ENCODE measurements at regions not wholly inside any gene's neighbourhood (a gene's known extent, or its start where the extent isn't known, plus 50 kb on each side); places are given as distances from the start of the nearest gene placed in this dataset.

DNA sequence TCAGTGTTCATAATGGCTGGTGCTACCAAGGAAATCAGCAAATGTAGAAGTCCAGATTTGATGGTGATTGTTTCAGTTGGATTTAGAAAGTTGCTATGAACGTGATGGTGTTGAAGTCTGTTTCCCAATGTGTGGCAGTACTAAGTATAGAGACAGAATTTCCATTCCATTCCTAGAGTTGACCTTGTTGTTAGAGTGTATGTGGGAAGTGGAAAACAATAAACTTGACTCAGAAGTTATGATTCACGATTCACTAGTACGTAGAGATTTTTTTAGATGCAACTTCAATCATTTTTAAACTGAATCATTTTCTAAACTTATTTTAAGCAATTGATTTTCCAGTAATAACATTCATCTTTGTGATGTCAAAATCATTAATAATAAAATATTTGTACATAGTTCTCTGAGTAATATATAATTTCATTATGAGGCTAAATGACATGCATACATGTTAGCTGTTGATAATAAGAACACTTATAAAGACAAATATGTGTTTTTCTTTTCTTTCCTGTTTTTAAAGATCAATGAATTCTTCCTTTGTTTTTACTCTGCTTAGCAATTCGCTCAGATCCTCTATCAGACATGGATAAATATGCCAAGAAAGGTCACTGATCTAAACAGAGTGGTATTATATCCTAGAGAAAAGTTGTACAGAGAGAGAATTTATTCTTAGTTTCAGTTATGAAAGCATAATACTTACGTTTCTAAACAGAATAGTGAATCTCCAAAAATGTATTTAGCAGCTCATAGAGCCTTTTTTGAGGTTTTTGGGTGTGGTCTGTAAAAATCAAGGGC, 108.8 kb upstream of the GPR149 start:
- TF ChIP-seq, protein P1, sequence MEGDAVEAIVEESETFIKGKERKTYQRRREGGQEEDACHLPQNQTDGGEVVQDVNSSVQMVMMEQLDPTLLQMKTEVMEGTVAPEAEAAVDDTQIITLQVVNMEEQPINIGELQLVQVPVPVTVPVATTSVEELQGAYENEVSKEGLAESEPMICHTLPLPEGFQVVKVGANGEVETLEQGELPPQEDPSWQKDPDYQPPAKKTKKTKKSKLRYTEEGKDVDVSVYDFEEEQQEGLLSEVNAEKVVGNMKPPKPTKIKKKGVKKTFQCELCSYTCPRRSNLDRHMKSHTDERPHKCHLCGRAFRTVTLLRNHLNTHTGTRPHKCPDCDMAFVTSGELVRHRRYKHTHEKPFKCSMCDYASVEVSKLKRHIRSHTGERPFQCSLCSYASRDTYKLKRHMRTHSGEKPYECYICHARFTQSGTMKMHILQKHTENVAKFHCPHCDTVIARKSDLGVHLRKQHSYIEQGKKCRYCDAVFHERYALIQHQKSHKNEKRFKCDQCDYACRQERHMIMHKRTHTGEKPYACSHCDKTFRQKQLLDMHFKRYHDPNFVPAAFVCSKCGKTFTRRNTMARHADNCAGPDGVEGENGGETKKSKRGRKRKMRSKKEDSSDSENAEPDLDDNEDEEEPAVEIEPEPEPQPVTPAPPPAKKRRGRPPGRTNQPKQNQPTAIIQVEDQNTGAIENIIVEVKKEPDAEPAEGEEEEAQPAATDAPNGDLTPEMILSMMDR (conservative IDR thresholded peaks at IDR 0.05): no peak
- TF ChIP-seq ZFX (IDR thresholded peaks at IDR 0.05): no peak
